Tibial artery (tissue), 4 donors: ENCODE measurements at regions not wholly inside any gene's neighbourhood (a gene's known extent, or its start where the extent isn't known, plus 50 kb on each side); places are given as distances from the start of the nearest gene placed in this dataset.

Experiments used
- DNase-seq, 2 donors: peaks; one replicate each; pipeline ENCODE4 v3.0.0-alpha.2; 2019
- H3K27ac ChIP-seq, 2 donors: fragments of 200-600 bp; sonication (generic) in 1 of 2; 1 replicate in 1 of 2; 2 replicates in 1 of 2; pipeline ENCODE4 v1.5.1; 2018 to 2019; ENCODE audit warnings: mild to moderate bottlenecking in 1 of 2
- H3K27me3 ChIP-seq, 2 donors: fragments of 200-600 bp; sonication (generic) in 1 of 2; one replicate each; pipeline versions ENCODE4 v1.5.1 to v1.6.0; 2016 to 2019
- H3K36me3 ChIP-seq, 3 donors: fragments of 200-600 bp; sonication (generic) in 2 of 3; one replicate each; pipeline ENCODE4 v1.5.1; 2016 to 2019; ENCODE audit warnings: mild to moderate bottlenecking in 2 of 3
- H3K4me1 ChIP-seq, 4 donors: fragments of 200-600 bp; sonication (generic) in 2 of 4; 1 replicate in 3 of 4; 2 replicates in 1 of 4; pipeline ENCODE4 v1.5.1; 2016 to 2019
- H3K4me3 ChIP-seq, 2 donors: fragments of 200-600 bp; sonication (generic) in 1 of 2; 1 replicate in 1 of 2; 2 replicates in 1 of 2; pipeline ENCODE4 v1.5.1; 2018 to 2019; ENCODE audit warnings: mild to moderate bottlenecking in 2 of 2
- H3K9me3 ChIP-seq, 3 donors: fragments of 200-600 bp; sonication (generic) in 1 of 3; one replicate each; pipeline ENCODE4 v1.5.1; 2016 to 2019
- intact Hi-C: fragments of 100-400 bp; cut with DNase I; formaldehyde crosslinking; loops from one replicate; pipeline ENCODE4 v1.15.0; 2023; ENCODE audit warnings: low total_unique reads
- TF ChIP-seq, protein P1 (sequence below), 2 experiments: fragments of 200-600 bp in 1 of 2; fragments of 450-650 bp in 1 of 2; IDR thresholded peaks; one replicate each; pipeline ENCODE4 v1.5.1; 2017 to 2019; ENCODE audit warnings: antibody characterized with exemption in 2 of 2, mild to moderate bottlenecking in 1 of 2, moderate library complexity in 1 of 2

DNA sequence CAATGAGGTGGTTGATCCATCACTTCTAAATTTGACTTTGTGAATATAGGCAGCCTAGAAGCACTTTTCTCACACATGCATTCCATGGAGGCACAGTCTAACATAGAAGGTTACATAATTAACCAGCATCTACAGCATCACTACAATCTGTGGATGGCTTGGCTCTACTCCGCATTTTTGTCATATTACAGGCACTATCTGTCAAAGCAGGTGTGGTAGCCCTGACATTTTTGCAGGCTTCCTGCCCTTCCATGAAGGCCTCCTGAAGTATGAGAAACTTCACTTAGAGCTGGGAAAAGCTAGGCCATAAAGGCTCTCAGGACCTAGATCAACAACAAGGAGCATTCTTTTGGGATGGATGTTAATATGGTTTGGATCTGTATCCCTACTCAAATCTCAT lies 378.0 kb downstream of the ANXA1 start:
- DNase-seq, result no peak
- Histone ChIP-seq H3K36me3 (no peaks in the 10 kb centered on the region), H3K9me3 (no peaks in the 10 kb centered on the region), H3K27ac (no peak overlapping the region), H3K27me3 (no peaks in the 10 kb centered on the region), H3K4me3 (no peak overlapping the region), H3K4me1 (no peaks in the 10 kb centered on the region)
- intact Hi-C loops, result no loop called here
- TF ChIP-seq, protein P1, sequence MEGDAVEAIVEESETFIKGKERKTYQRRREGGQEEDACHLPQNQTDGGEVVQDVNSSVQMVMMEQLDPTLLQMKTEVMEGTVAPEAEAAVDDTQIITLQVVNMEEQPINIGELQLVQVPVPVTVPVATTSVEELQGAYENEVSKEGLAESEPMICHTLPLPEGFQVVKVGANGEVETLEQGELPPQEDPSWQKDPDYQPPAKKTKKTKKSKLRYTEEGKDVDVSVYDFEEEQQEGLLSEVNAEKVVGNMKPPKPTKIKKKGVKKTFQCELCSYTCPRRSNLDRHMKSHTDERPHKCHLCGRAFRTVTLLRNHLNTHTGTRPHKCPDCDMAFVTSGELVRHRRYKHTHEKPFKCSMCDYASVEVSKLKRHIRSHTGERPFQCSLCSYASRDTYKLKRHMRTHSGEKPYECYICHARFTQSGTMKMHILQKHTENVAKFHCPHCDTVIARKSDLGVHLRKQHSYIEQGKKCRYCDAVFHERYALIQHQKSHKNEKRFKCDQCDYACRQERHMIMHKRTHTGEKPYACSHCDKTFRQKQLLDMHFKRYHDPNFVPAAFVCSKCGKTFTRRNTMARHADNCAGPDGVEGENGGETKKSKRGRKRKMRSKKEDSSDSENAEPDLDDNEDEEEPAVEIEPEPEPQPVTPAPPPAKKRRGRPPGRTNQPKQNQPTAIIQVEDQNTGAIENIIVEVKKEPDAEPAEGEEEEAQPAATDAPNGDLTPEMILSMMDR (IDR thresholded peaks at IDR 0.05), result no peak

DNA sequence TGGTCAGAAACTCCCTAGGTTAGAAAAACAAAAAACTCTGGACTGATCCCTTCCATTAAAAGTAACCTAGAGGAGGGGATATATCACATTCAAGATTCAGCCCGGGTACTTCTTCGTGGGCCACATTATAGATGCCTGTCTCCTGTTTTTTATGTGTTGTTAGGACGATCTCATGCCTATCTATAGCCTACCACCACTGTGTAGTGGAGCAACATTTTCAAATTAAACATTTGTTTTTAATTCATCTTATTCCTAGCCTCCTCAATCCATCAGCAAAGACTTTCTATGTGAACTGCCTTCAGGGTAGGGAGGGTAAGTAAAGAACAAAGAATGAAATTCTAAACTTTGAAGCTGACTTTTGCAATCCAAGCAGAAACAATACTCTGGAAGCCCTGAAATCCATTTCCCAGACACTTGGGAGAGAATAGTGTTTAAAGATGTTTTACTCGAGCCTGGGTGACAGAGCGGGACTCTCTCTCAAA lies 379.4 kb downstream of the ANXA1 start:
- intact Hi-C loops, result no loop called here
- Histone ChIP-seq H3K4me1 (no peaks in the 10 kb centered on the region), H3K9me3 (no peaks in the 10 kb centered on the region), H3K27ac (no peak overlapping the region), H3K4me3 (no peak overlapping the region), H3K27me3 (no peaks in the 10 kb centered on the region), H3K36me3 (no peaks in the 10 kb centered on the region)
- TF ChIP-seq, protein P1 (IDR thresholded peaks at IDR 0.05), result no peak
- DNase-seq, result no peak

DNA sequence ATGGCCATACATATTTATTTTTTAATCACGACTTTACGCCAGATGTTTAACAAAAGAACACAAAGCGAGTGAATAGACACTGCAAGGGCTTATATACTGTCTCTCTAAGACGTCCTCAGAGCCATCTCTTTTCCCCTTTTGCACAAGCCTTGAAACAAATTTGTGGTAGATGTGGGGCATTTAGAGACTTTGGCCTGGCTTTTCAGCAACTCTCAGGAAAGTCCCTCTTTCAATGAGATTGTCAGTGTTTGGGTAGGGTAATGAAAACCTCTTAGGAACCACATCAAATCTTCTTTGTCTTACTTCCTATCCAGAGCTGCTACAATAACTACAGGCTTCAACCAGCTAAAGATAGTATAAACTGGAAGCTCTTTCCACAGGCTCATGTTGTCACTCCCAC lies 380.0 kb downstream of the ANXA1 start:
- Histone ChIP-seq H3K27me3 (no peaks in the 10 kb centered on the region), H3K4me1 (no peaks in the 10 kb centered on the region), H3K27ac (no peak overlapping the region), H3K36me3 (no peaks in the 10 kb centered on the region), H3K4me3 (no peak overlapping the region), H3K9me3 (no peaks in the 10 kb centered on the region)
- TF ChIP-seq, protein P1 (IDR thresholded peaks at IDR 0.05), result no peak
- no peak for DNase-seq
- intact Hi-C loops, result no loop called here

DNA sequence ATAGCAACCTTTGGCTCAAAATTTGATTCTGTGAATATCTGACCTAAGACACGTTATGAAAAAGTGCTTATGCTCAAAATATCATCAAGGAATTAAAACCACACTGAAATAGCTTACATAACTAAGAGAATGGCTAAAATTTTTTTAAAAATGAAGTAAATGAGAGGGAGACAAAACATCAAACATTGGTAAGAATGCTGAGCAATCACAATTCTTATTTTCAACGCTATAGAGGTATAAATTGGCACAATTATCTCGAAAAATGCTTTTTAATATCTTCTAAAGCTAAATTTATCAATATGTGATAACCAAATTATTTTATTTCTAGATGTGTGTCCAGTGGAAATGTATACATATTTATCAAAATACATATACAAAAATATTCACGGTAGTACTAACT lies 381.3 kb downstream of the ANXA1 start:
- TF ChIP-seq, protein P1 (IDR thresholded peaks at IDR 0.05), result no peak
- intact Hi-C loops, result no loop called here
- no peaks in the 10 kb centered on the region for H3K4me1 ChIP-seq

DNA sequence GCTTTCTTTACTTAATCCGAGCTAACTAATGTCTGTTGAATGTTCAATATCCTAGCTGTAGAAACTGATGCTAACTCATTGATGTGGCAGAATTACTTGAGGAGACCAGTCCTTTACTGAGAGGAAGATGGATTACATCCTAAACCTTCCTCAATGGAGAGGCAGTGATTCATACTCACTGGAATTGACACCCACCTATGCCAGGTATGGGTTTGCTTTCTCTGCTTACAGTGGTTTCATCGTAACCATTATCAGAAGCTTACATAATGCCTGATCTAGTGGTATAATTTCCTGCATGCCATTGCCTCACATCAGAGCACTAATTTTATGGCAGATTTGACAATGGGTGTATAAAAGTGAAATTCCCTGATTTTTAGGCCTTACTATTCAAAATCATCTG lies 384.7 kb downstream of the ANXA1 start:
- Histone ChIP-seq H3K36me3 (no peaks in the 10 kb centered on the region), H3K27me3 (no peaks in the 10 kb centered on the region), H3K4me1 (no peaks in the 10 kb centered on the region), H3K27ac (no peak overlapping the region), H3K4me3 (no peak overlapping the region), H3K9me3 (no peaks in the 10 kb centered on the region)
- TF ChIP-seq, protein P1 (IDR thresholded peaks at IDR 0.05), result no peak
- intact Hi-C loops, result no loop called here
- DNase-seq, result no peak

More for the DNA sequence above, 381.3 kb downstream of the ANXA1 start:
- DNase-seq, result no peak
- Histone ChIP-seq H3K27me3 (no peaks in the 10 kb centered on the region), H3K4me3 (no peak overlapping the region), H3K36me3 (no peaks in the 10 kb centered on the region), H3K27ac (no peak overlapping the region), H3K9me3 (no peaks in the 10 kb centered on the region)

DNA sequence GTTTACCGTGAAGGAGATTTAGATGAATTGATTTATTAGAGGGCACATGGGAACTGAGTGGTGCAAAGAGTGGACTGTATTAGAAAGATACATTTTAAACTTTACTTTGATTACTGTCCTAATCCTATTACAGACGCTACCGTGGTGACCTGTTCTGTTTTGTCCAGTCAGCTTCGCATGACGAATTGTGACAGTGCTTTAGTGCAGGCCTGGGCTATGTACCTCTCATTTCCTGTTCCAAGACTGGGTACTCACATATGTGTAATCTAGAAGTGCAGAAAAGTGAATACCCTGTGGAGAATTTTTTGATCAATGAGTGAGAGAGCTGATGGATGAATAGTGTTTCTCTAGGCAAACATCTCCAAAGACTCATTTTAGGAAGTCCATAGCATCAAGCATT lies 385.9 kb downstream of the ANXA1 start:
- Histone ChIP-seq H3K4me3 (no peak overlapping the region), H3K36me3 (no peaks in the 10 kb centered on the region), H3K4me1 (no peaks in the 10 kb centered on the region), H3K27me3 (no peaks in the 10 kb centered on the region), H3K9me3 (no peaks in the 10 kb centered on the region), H3K27ac (no peak overlapping the region)
- intact Hi-C loops, result no loop called here
- no peak for DNase-seq
- TF ChIP-seq, protein P1 (IDR thresholded peaks at IDR 0.05), result no peak
